SU-DHL-6 (cell line): ENCODE measurements at regions not wholly inside any gene's neighbourhood (a gene's known extent, or its start where the extent isn't known, plus 50 kb on each side); places are given as distances from the start of the nearest gene placed in this dataset.

Experiments
- H2AFZ ChIP-seq: fragments of 200-600 bp; sonication (generic); 2 replicates; pipeline ENCODE4 v1.6.1; 2014; ENCODE audit warnings: low read depth, mild to moderate bottlenecking, moderate library complexity, mixed read lengths, antibody characterized with exemption, low read length; ENCODE audit not compliant: severe bottlenecking
- H3F3A ChIP-seq: fragments of 200-600 bp; shearing (Covaris generic); 2 replicates; pipeline ENCODE4 v1.6.0; 2016; ENCODE audit warnings: antibody characterized with exemption, mild to moderate bottlenecking; ENCODE audit not compliant: insufficient read depth
- H3K27ac ChIP-seq: fragments of 200-600 bp; sonication (generic); 2 replicates; pipeline ENCODE4 v1.5.1; 2016; ENCODE audit warnings: low read depth, mild to moderate bottlenecking, low read length, moderate library complexity, mixed read lengths
- H3K27me3 ChIP-seq: fragments of 200-600 bp; sonication (generic), shearing (Covaris generic); 2 replicates; pipeline ENCODE4 v1.6.0; 2014; ENCODE audit warnings: mild to moderate bottlenecking, low read length
- H3K36me3 ChIP-seq: fragments of 200-600 bp; sonication (generic); 2 replicates; pipeline ENCODE4 v1.6.1; 2014; ENCODE audit warnings: mild to moderate bottlenecking, low read length, mixed read lengths
- H3K4me2 ChIP-seq: fragments of 300-600, 200-600 bp; shearing (Covaris generic), sonication (generic); 2 replicates; pipeline ENCODE4 v1.6.0; 2014; ENCODE audit warnings: low read length, low read depth, mild to moderate bottlenecking; ENCODE audit not compliant: poor library complexity, severe bottlenecking
- H3K4me3 ChIP-seq: fragments of 200-600 bp; sonication (generic); 2 replicates; pipeline ENCODE4 v1.5.1; 2014; ENCODE audit warnings: antibody characterized with exemption, low read length, mild to moderate bottlenecking, mixed read lengths; ENCODE audit not compliant: insufficient read depth, poor library complexity, severe bottlenecking
- H3K79me2 ChIP-seq: fragments of 200-600 bp; sonication (generic); 2 replicates; pipeline ENCODE4 v1.6.1; 2014; ENCODE audit warnings: mild to moderate bottlenecking, low read length, moderate library complexity; ENCODE audit not compliant: insufficient read depth
- H3K9ac ChIP-seq: fragments of 200-600 bp; sonication (generic); 2 replicates; pipeline ENCODE4 v1.7.0; 2014; ENCODE audit warnings: mild to moderate bottlenecking, low read length
- H3K9me2 ChIP-seq: fragments of 200-600 bp; sonication (generic); replicated peaks from 2 replicates; pipeline ENCODE4 v1.6.1; 2014; ENCODE audit warnings: low read length; ENCODE audit not compliant: insufficient read depth
- H3K9me3 ChIP-seq: fragments of 200-600 bp; sonication (generic); 2 replicates; pipeline ENCODE4 v1.6.1; 2014; ENCODE audit warnings: low read length, mixed read lengths; ENCODE audit not compliant: insufficient read depth
- H4K20me1 ChIP-seq: fragments of 200-600 bp; sonication (generic); 2 replicates; pipeline ENCODE4 v1.6.1; 2014; ENCODE audit warnings: low read depth, mild to moderate bottlenecking, antibody characterized with exemption, low read length, moderate library complexity, mixed read lengths
- EZH2phosphoT487 ChIP-seq: fragments of 200-600 bp; sonication (generic), shearing (Covaris generic); conservative IDR thresholded peaks from 2 replicates; pipeline ENCODE4 v1.6.1; 2018; ENCODE audit warnings: mild to moderate bottlenecking, antibody characterized with exemption, low read length, moderate library complexity, mixed read lengths
- TF ChIP-seq, protein P1 (sequence below): fragments of 200-600 bp; sonication (generic); IDR thresholded peaks from one replicate; pipeline ENCODE4 v1.5.1; 2017; ENCODE audit warnings: antibody characterized with exemption, mild to moderate bottlenecking, low read length, moderate library complexity; ENCODE audit not compliant: insufficient read depth, poor library complexity, severe bottlenecking

DNA sequence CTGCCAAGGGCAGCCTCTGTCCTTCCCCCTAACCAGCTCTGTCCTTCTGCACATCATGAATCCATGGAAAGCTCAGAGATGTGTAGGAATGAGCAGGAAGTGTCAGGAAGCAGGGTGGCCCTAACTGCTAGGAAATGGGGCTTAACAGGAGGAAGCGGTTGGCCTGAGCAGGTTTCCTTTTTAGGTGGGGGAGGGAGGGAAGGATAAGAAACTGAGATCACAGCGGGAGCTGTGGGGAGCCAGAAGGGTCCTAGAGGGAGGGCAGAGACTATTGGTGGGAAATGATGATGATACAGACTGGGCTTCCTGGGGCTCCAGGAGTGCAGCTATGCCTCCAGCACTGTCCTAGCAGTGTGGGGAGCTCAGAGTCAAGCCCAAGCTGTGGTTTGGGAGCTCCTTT lies 182.0 kb downstream of the SH3BP4 start:
- H3F3A ChIP-seq, result no peaks in the 10 kb centered on the region
- no peak overlapping the region for H3K4me3 ChIP-seq
- H3K9ac ChIP-seq, result no peak overlapping the region
- no peaks in the 10 kb centered on the region for H4K20me1 ChIP-seq
- no peaks in the 10 kb centered on the region for H3K9me3 ChIP-seq
- H3K79me2 ChIP-seq, result no peaks in the 10 kb centered on the region
- H3K27ac ChIP-seq, result no peak overlapping the region
- no peak overlapping the region for H3K4me2 ChIP-seq
- no peak for TF ChIP-seq EZH2phosphoT487
- TF ChIP-seq, protein P1, sequence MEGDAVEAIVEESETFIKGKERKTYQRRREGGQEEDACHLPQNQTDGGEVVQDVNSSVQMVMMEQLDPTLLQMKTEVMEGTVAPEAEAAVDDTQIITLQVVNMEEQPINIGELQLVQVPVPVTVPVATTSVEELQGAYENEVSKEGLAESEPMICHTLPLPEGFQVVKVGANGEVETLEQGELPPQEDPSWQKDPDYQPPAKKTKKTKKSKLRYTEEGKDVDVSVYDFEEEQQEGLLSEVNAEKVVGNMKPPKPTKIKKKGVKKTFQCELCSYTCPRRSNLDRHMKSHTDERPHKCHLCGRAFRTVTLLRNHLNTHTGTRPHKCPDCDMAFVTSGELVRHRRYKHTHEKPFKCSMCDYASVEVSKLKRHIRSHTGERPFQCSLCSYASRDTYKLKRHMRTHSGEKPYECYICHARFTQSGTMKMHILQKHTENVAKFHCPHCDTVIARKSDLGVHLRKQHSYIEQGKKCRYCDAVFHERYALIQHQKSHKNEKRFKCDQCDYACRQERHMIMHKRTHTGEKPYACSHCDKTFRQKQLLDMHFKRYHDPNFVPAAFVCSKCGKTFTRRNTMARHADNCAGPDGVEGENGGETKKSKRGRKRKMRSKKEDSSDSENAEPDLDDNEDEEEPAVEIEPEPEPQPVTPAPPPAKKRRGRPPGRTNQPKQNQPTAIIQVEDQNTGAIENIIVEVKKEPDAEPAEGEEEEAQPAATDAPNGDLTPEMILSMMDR, result no peak
- no peak overlapping the region for H2AFZ ChIP-seq
- H3K36me3 ChIP-seq, result no peaks in the 10 kb centered on the region
- no peaks in the 10 kb centered on the region for H3K27me3 ChIP-seq
- H3K9me2 ChIP-seq, result no peaks in the 10 kb centered on the region

DNA sequence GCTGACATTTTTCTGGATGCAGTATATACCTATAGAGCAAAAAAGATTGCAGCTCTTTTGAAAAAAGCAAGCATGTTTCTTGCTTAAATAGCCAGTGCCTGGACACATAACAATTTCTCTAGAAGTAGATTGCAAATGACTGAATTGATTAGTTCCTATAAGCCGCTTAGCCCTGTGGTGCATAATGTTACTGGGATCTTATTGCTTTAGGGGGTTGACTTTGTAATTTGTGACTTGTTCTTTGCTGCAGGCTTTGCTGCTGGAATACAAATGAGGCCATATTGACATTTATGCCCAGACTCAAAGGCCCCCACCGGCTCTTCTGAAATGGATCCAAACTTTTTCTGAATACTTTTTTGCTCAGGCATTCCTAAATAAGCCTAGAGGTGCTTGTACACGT lies 182.6 kb downstream of the SH3BP4 start:
- Histone ChIP-seq H3K36me3 (no peaks in the 10 kb centered on the region), H4K20me1 (no peaks in the 10 kb centered on the region), H3K4me2 (no peak overlapping the region), H3K9me2 (no peaks in the 10 kb centered on the region), H3F3A (no peaks in the 10 kb centered on the region), H3K79me2 (no peaks in the 10 kb centered on the region), H3K27ac (no peak overlapping the region), H3K27me3 (no peaks in the 10 kb centered on the region), H2AFZ (no peak overlapping the region), H3K9ac (no peak overlapping the region), H3K9me3 (no peaks in the 10 kb centered on the region), H3K4me3 (no peak overlapping the region)
- no peak for TF ChIP-seq EZH2phosphoT487
- TF ChIP-seq, protein P1, result no peak

DNA sequence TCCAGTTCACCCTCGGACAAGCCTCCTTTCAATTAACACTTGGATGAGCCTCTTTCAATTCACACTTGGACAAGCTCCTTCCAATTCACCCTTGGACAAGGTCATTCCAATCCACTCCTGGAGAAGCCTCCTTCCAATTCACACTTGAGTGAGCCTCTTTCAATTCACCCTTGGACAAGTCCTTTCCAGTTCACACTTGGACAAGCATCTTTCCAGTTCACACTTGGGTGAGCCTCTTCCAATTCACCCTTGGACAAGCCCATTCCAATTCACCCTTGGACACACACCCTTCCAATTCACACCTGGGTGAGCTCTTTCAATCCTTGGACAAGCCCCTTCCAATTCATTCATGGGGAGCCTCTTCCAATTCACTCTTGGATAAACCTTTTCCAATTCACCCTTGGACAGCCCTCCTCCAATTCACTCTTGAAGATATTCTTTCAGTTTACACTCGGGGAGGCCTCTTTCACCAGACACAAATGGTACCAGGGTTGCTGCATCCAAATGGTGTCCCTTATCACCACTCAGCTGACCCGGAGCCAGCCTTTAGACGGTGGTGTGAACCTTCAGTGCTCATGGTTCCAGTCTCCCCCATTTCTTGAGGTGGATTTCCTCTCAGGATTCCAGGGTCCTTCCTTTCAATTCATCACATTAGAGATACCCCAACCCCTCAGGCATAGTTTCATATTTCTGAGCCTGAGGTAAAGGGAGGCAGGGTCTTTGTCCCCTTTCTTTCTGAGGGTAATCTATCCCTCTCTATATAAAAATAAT lies 183.6 kb downstream of the SH3BP4 start:
- TF ChIP-seq, protein P1, result no peak
- no peak for TF ChIP-seq EZH2phosphoT487
- Histone ChIP-seq H4K20me1 (no peaks in the 10 kb centered on the region), H3K4me3 (no peak overlapping the region), H3F3A (no peaks in the 10 kb centered on the region), H3K27me3 (no peaks in the 10 kb centered on the region), H3K9me2 (no peaks in the 10 kb centered on the region), H3K9ac (no peak overlapping the region), H3K27ac (no peak overlapping the region), H2AFZ (no peak overlapping the region), H3K9me3 (no peaks in the 10 kb centered on the region), H3K36me3 (no peaks in the 10 kb centered on the region), H3K4me2 (no peak overlapping the region), H3K79me2 (no peaks in the 10 kb centered on the region)
